ENCODE measurements at regions not wholly inside any gene's neighbourhood (a gene's known extent, or its start where the extent isn't known, plus 50 kb on each side); places are given as distances from the start of the nearest gene placed in this dataset.
"Not testable (repeated sequence)": the region's sequence is repeated elsewhere in the genome, so short reads cannot be mapped to it uniquely, and the experiment has no call there.

GRCh38 chr2:181786371-181787228 is 104.9 kb upstream of the ITPRID2 start:
- Mint-ChIP-seq H3K4me3 (ENCODE audit: low read depth) (no peak overlapping the region), H3K27ac (no peak overlapping the region), H3K36me3 (ENCODE audit: low read depth) (no peaks in the 10 kb centered on the region), H3K9me3 (peaks cover 2% of the 10 kb centered on the region), H3K4me1 (ENCODE audit: low read depth) (peaks cover 27% of the 10 kb centered on the region), H3K27me3 (ENCODE audit: low read depth) (peaks cover 6% of the 10 kb centered on the region)
- intact Hi-C loops (cut with micrococcal nuclease) = no loop called here
- no peak for DNase-seq (ENCODE audit: low spot score)

- Mint-ChIP-seq H3K27ac (no peak overlapping the region), H3K4me3 (ENCODE audit: low read depth) (no peak overlapping the region), H3K27me3 (ENCODE audit: low read depth) (peaks cover 6% of the 10 kb centered on the region), H3K4me1 (ENCODE audit: low read depth) (peaks cover 31% of the 10 kb centered on the region), H3K9me3 (peaks cover 6% of the 10 kb centered on the region), H3K36me3 (ENCODE audit: low read depth) (peaks cover 3% of the 10 kb centered on the region)
- intact Hi-C loops (cut with micrococcal nuclease) = no loop called here
- DNase-seq (ENCODE audit: low spot score) = no peak
These were observed 104.1 kb upstream of the ITPRID2 start for GRCh38 chr2:181787310-181788048.

GRCh38 chr2:181788897-181789555 is 102.5 kb upstream of the ITPRID2 start:
- peaks cover 13% of the 10 kb centered on the region for H3K9me3 Mint-ChIP-seq
- H3K4me3 Mint-ChIP-seq (ENCODE audit: low read depth) = no peak overlapping the region
- intact Hi-C loops (cut with micrococcal nuclease) = no loop called here
- H3K4me1 Mint-ChIP-seq (ENCODE audit: low read depth) = peaks cover 34% of the 10 kb centered on the region
- H3K27ac Mint-ChIP-seq = no peak overlapping the region
- peaks cover 2% of the 10 kb centered on the region for H3K27me3 Mint-ChIP-seq (ENCODE audit: low read depth)
- peaks cover 9% of the 10 kb centered on the region for H3K36me3 Mint-ChIP-seq (ENCODE audit: low read depth)
- no peak for DNase-seq (ENCODE audit: low spot score)

GRCh38 chr2:181789827-181790448 is 101.6 kb upstream of the ITPRID2 start:
- Mint-ChIP-seq H3K4me3 (ENCODE audit: low read depth) (no peak overlapping the region), H3K27ac (peak overlapping the region; percentile 51), H3K4me1 (ENCODE audit: low read depth) (peaks cover 34% of the 10 kb centered on the region), H3K9me3 (peaks cover 13% of the 10 kb centered on the region), H3K27me3 (ENCODE audit: low read depth) (peaks cover under 1% of the 10 kb centered on the region), H3K36me3 (ENCODE audit: low read depth) (peaks cover 9% of the 10 kb centered on the region)
- intact Hi-C loops (cut with micrococcal nuclease) = loop anchor here (2.0 to 10.0 kb wide), 9 partner anchors 117 to 1335 kb away; partner anchors contain the start of genes NUP35 and UBE2E3
- DNase-seq (ENCODE audit: low spot score) = no peak

GRCh38 chr2:181790716-181791649 is 100.5 kb upstream of the ITPRID2 start:
- H3K27ac Mint-ChIP-seq = peak overlapping the region; percentile 71
- peaks cover 13% of the 10 kb centered on the region for H3K9me3 Mint-ChIP-seq
- H3K4me1 Mint-ChIP-seq (ENCODE audit: low read depth) = peaks cover 34% of the 10 kb centered on the region
- peak; percentile 21 for DNase-seq (ENCODE audit: low spot score)
- intact Hi-C loops (cut with micrococcal nuclease) = loop anchor here (1.0 to 10.0 kb wide), 11 partner anchors 19 to 1334 kb away; partner anchors contain the start of genes ITPRID2, NUP35 and UBE2E3
- peak overlapping the region; percentile 22 for H3K4me3 Mint-ChIP-seq (ENCODE audit: low read depth)
- H3K36me3 Mint-ChIP-seq (ENCODE audit: low read depth) = peaks cover 9% of the 10 kb centered on the region
- no peaks in the 10 kb centered on the region for H3K27me3 Mint-ChIP-seq (ENCODE audit: low read depth)

- Mint-ChIP-seq H3K9me3 (peaks cover 13% of the 10 kb centered on the region), H3K27me3 (ENCODE audit: low read depth) (no peaks in the 10 kb centered on the region), H3K36me3 (ENCODE audit: low read depth) (peaks cover 9% of the 10 kb centered on the region), H3K27ac (no peak overlapping the region), H3K4me3 (ENCODE audit: low read depth) (no peak overlapping the region), H3K4me1 (ENCODE audit: low read depth) (peaks cover 43% of the 10 kb centered on the region)
- intact Hi-C loops (cut with micrococcal nuclease) = loop anchor here (5.0 to 10.0 kb wide), 8 partner anchors 114 to 1332 kb away; partner anchors contain the start of genes NUP35 and UBE2E3
- DNase-seq (ENCODE audit: low spot score) = no peak
These were observed 98.6 kb upstream of the ITPRID2 start for GRCh38 chr2:181792906-181793305.

- Mint-ChIP-seq H3K4me3 (ENCODE audit: low read depth) (no peak overlapping the region), H3K9me3 (peaks cover 14% of the 10 kb centered on the region)
- intact Hi-C loops (cut with micrococcal nuclease) = loop anchor here (10.0 kb wide), 4 partner anchors 323 to 1327 kb away; partner anchors contain the start of gene NUP35
These were observed 93.5 kb upstream of the ITPRID2 start for GRCh38 chr2:181798022-181798421.

GRCh38 chr2:181802300-181802699 is 89.2 kb upstream of the ITPRID2 start:
- H3K36me3 Mint-ChIP-seq (ENCODE audit: low read depth); H3K4me3 Mint-ChIP-seq (ENCODE audit: low read depth); DNase-seq (ENCODE audit: low spot score); intact Hi-C loops (cut with micrococcal nuclease); H3K27ac Mint-ChIP-seq: not testable (repeated sequence)
- H3K9me3 Mint-ChIP-seq = peaks cover 14% of the 10 kb centered on the region
- peaks cover 14% of the 10 kb centered on the region for H3K4me1 Mint-ChIP-seq (ENCODE audit: low read depth)
- peaks cover 24% of the 10 kb centered on the region for H3K27me3 Mint-ChIP-seq (ENCODE audit: low read depth)

More at GRCh38 chr2:181798022-181798421, 93.5 kb upstream of the ITPRID2 start:
- Mint-ChIP-seq H3K36me3 (ENCODE audit: low read depth) (peaks cover 2% of the 10 kb centered on the region), H3K4me1 (ENCODE audit: low read depth) (peaks cover 16% of the 10 kb centered on the region), H3K27me3 (ENCODE audit: low read depth) (peaks cover 20% of the 10 kb centered on the region), H3K27ac (no peak overlapping the region)
- DNase-seq (ENCODE audit: low spot score) = no peak

GRCh38 chr2:181803903-181804799 is 87.4 kb upstream of the ITPRID2 start:
- H3K27me3 Mint-ChIP-seq (ENCODE audit: low read depth) = peaks cover 25% of the 10 kb centered on the region
- H3K4me3 Mint-ChIP-seq (ENCODE audit: low read depth); intact Hi-C loops (cut with micrococcal nuclease); H3K36me3 Mint-ChIP-seq (ENCODE audit: low read depth); DNase-seq (ENCODE audit: low spot score); H3K27ac Mint-ChIP-seq: not testable (repeated sequence)
- H3K4me1 Mint-ChIP-seq (ENCODE audit: low read depth) = peaks cover 14% of the 10 kb centered on the region
- H3K9me3 Mint-ChIP-seq = peaks cover 14% of the 10 kb centered on the region

GRCh38 chr2:181805228-181806038 is 86.1 kb upstream of the ITPRID2 start:
- peaks cover 20% of the 10 kb centered on the region for H3K27me3 Mint-ChIP-seq (ENCODE audit: low read depth)
- intact Hi-C loops (cut with micrococcal nuclease) = no loop called here
- no peak for DNase-seq (ENCODE audit: low spot score)
- peaks cover 14% of the 10 kb centered on the region for H3K9me3 Mint-ChIP-seq
- no peak overlapping the region for H3K4me3 Mint-ChIP-seq (ENCODE audit: low read depth)
- H3K36me3 Mint-ChIP-seq (ENCODE audit: low read depth) = no peaks in the 10 kb centered on the region
- no peak overlapping the region for H3K27ac Mint-ChIP-seq
- peaks cover 14% of the 10 kb centered on the region for H3K4me1 Mint-ChIP-seq (ENCODE audit: low read depth)

Measured in activated T-helper 2 cell treated with anti-CD3 and anti-CD28 coated beads, Interferon-gamma antibody, Interleukin-2, Interleukin-4, amounts not matched to agents 10 μg/mL and 5 μg/mL and 100 μg/mL, durations not matched to agents 14 hours and 24 hours and 36 hours (primary cell).